OCI-LY1 (cell line): ENCODE measurements at regions not wholly inside any gene's neighbourhood (a gene's known extent, or its start where the extent isn't known, plus 50 kb on each side); places are given as distances from the start of the nearest gene placed in this dataset.

Experiments used
- H2AFZ ChIP-seq: fragments of 200-600 bp; sonication (generic), shearing (Covaris generic); 2 replicates; pipeline ENCODE4 v1.6.0; 2014; ENCODE audit warnings: antibody characterized with exemption, mild to moderate bottlenecking, low read length
- H3F3A ChIP-seq: fragments of 200-600 bp; sonication (generic), shearing (Covaris generic); 2 replicates; pipeline ENCODE4 v1.6.0; 2014; ENCODE audit warnings: mild to moderate bottlenecking, antibody characterized with exemption, low read length, moderate library complexity; ENCODE audit not compliant: insufficient read depth
- H3K27ac ChIP-seq: fragments of 200-600 bp; sonication (generic); 2 replicates; pipeline ENCODE4 v1.5.1; 2014; ENCODE audit warnings: low read length, mixed run types, mild to moderate bottlenecking, low read depth; ENCODE audit not compliant: poor library complexity, severe bottlenecking
- H3K27me3 ChIP-seq: fragments of 200-600 bp; sonication (generic); 2 replicates; pipeline ENCODE4 v1.6.0; 2014; ENCODE audit warnings: antibody characterized with exemption, mild to moderate bottlenecking, low read length, moderate library complexity; ENCODE audit not compliant: insufficient read depth
- H3K36me3 ChIP-seq: fragments of 200-600 bp; sonication (generic); 2 replicates; pipeline ENCODE4 v1.6.1; 2014; ENCODE audit warnings: mild to moderate bottlenecking, antibody characterized with exemption, low read length, moderate library complexity, mixed read lengths; ENCODE audit not compliant: insufficient read depth
- H3K4me1 ChIP-seq: fragments of 200-600 bp; sonication (generic); 2 replicates; pipeline ENCODE4 v1.5.1; 2014; ENCODE audit warnings: mild to moderate bottlenecking, low read length, moderate library complexity; ENCODE audit not compliant: insufficient read depth, severe bottlenecking
- H3K4me2 ChIP-seq: fragments of 200-600 bp; sonication (generic), shearing (Covaris generic); 2 replicates; pipeline ENCODE4 v1.6.1; 2014; ENCODE audit warnings: low read length
- H3K4me3 ChIP-seq: fragments of 200-600 bp; sonication (generic); 2 replicates; pipeline ENCODE4 v1.5.1; 2014; ENCODE audit warnings: low read length, low read depth, mild to moderate bottlenecking, mixed read lengths; ENCODE audit not compliant: poor library complexity, severe bottlenecking
- H3K79me2 ChIP-seq: fragments of 200-600 bp; shearing (Covaris generic); 2 replicates; pipeline ENCODE4 v1.6.1; 2016; ENCODE audit warnings: mixed run types, low read length, mixed read lengths; ENCODE audit not compliant: insufficient read depth
- H3K9ac ChIP-seq: fragments of 200-600 bp; sonication (generic), shearing (Covaris generic); 2 replicates; pipeline ENCODE4 v1.6.1; 2014; ENCODE audit warnings: mild to moderate bottlenecking, low read length, mixed read lengths
- H3K9me2 ChIP-seq: fragments of 200-600 bp; sonication (generic), shearing (Covaris generic); 2 replicates; pipeline ENCODE4 v1.6.1; 2014; ENCODE audit warnings: low read depth, mild to moderate bottlenecking, low read length, mixed read lengths
- H3K9me3 ChIP-seq: fragments of 200-600 bp; shearing (Covaris generic); 2 replicates; pipeline ENCODE4 v1.6.1; 2014; ENCODE audit warnings: low read length, mixed read lengths
- H4K20me1 ChIP-seq: fragments of 200-600 bp; sonication (generic), shearing (Covaris generic); 2 replicates; pipeline ENCODE4 v1.6.0; 2016; ENCODE audit warnings: mild to moderate bottlenecking, low read length; ENCODE audit not compliant: insufficient read depth
- CTCF ChIP-seq: fragments of 200-600 bp; sonication (generic), shearing (Covaris generic); IDR thresholded peaks from 2 replicates; pipeline ENCODE4 v1.5.1; 2017; ENCODE audit warnings: mild to moderate bottlenecking, antibody characterized with exemption, low read length, moderate library complexity, mixed read lengths
- EZH2 ChIP-seq: fragments of 200-600 bp; sonication (generic), shearing (Covaris generic); IDR thresholded peaks from 2 replicates; pipeline ENCODE4 v1.8.0; 2017; ENCODE audit warnings: borderline replicate concordance, mixed run types, mild to moderate bottlenecking, antibody characterized with exemption, low read length, moderate library complexity, mixed read lengths

GRCh38 chr6:14981960-14982359, 263.9 kb upstream of the JARID2 start:
- H4K20me1 ChIP-seq: no peaks in the 10 kb centered on the region
- TF ChIP-seq CTCF (no peak), EZH2 (no peak)
- H3K36me3 ChIP-seq: no peaks in the 10 kb centered on the region
- no peak overlapping the region for H3K4me2 ChIP-seq
- no peak overlapping the region for H3K27ac ChIP-seq
- no peaks in the 10 kb centered on the region for H3K27me3 ChIP-seq
- H3K4me3 ChIP-seq: no peak overlapping the region
- no peak overlapping the region for H3K9ac ChIP-seq
- no peaks in the 10 kb centered on the region for H3F3A ChIP-seq
- no peaks in the 10 kb centered on the region for H3K79me2 ChIP-seq
- H3K9me2 ChIP-seq: no peaks in the 10 kb centered on the region
- H3K9me3 ChIP-seq: no peaks in the 10 kb centered on the region
- H2AFZ ChIP-seq: no peak overlapping the region
- no peaks in the 10 kb centered on the region for H3K4me1 ChIP-seq

GRCh38 chr6:14983599-14984518, 262.0 kb upstream of the JARID2 start:
- H3F3A ChIP-seq: no peaks in the 10 kb centered on the region
- H3K4me1 ChIP-seq: no peaks in the 10 kb centered on the region
- H3K79me2 ChIP-seq: no peaks in the 10 kb centered on the region
- no peaks in the 10 kb centered on the region for H3K36me3 ChIP-seq
- H3K9me3 ChIP-seq: no peaks in the 10 kb centered on the region
- H3K9me2 ChIP-seq: no peaks in the 10 kb centered on the region
- no peak overlapping the region for H2AFZ ChIP-seq
- no peak overlapping the region for H3K9ac ChIP-seq
- H3K27ac ChIP-seq: no peak overlapping the region
- no peak for TF ChIP-seq CTCF
- TF ChIP-seq EZH2: no peak
- no peaks in the 10 kb centered on the region for H4K20me1 ChIP-seq
- no peak overlapping the region for H3K4me2 ChIP-seq
- H3K4me3 ChIP-seq: no peak overlapping the region
- no peaks in the 10 kb centered on the region for H3K27me3 ChIP-seq

- H3K4me2 ChIP-seq: no peak overlapping the region
- H2AFZ ChIP-seq: no peak overlapping the region
- no peak overlapping the region for H3K4me3 ChIP-seq
These were observed 261.4 kb upstream of the JARID2 start for GRCh38 chr6:14984519-14984853.

More at GRCh38 chr6:14984519-14984853, 261.4 kb upstream of the JARID2 start:
- Histone ChIP-seq H4K20me1 (no peaks in the 10 kb centered on the region), H3F3A (no peaks in the 10 kb centered on the region), H3K27me3 (no peaks in the 10 kb centered on the region), H3K9me2 (no peaks in the 10 kb centered on the region), H3K9ac (no peak overlapping the region), H3K4me1 (no peaks in the 10 kb centered on the region), H3K27ac (no peak overlapping the region), H3K79me2 (no peaks in the 10 kb centered on the region), H3K9me3 (no peaks in the 10 kb centered on the region), H3K36me3 (no peaks in the 10 kb centered on the region)
- TF ChIP-seq EZH2 (no peak), CTCF (no peak)
